AG09309 (cell line): ENCODE measurements at regions not wholly inside any gene's neighbourhood (a gene's known extent, or its start where the extent isn't known, plus 50 kb on each side); places are given as distances from the start of the nearest gene placed in this dataset.
"Not testable (repeated sequence)": the region's sequence is repeated elsewhere in the genome, so short reads cannot be mapped to it uniquely, and the experiment has no call there.

Source experiments
- DNase-seq: peaks from one replicate; pipeline ENCODE4 v3.0.0-alpha.2; 2010; ENCODE audit warnings: low read depth
- H3K4me3 ChIP-seq: 2 replicates; pipeline ENCODE4 v1.5.1; 2011; ENCODE audit warnings: mild to moderate bottlenecking, low read depth, low read length, moderate library complexity; ENCODE audit not compliant: control insufficient read depth
- CTCF ChIP-seq: IDR thresholded peaks from 2 replicates; pipeline ENCODE4 v1.5.1; 2011; ENCODE audit warnings: mild to moderate bottlenecking, low read depth, low read length, inconsistent platforms; ENCODE audit not compliant: insufficient read depth, control insufficient read depth; ENCODE audit errors: missing control alignments

GRCh38 chr5:25330721-25331120 lies 685.9 kb upstream of the CDH10 start:
- H3K4me3 ChIP-seq: no peak overlapping the region
- no peak for TF ChIP-seq CTCF
- DNase-seq: no peak

GRCh38 chr5:25327172-25327571 lies 682.4 kb upstream of the CDH10 start:
- no peak for DNase-seq
- TF ChIP-seq CTCF: no peak
- no peak overlapping the region for H3K4me3 ChIP-seq

- H3K4me3 ChIP-seq: no peak overlapping the region
- no peak for TF ChIP-seq CTCF
- DNase-seq: no peak
Observed at GRCh38 chr5:25301836-25302235, 657.1 kb upstream of the CDH10 start.

- H3K4me3 ChIP-seq: no peak overlapping the region
- TF ChIP-seq CTCF: no peak
- no peak for DNase-seq
Observed at GRCh38 chr5:25295067-25295466, 650.3 kb upstream of the CDH10 start.

GRCh38 chr5:25289766-25290165 lies 645.0 kb upstream of the CDH10 start:
- not testable (repeated sequence) for DNase-seq, H3K4me3 ChIP-seq

- H3K4me3 ChIP-seq: no peak overlapping the region
- no peak for TF ChIP-seq CTCF
- DNase-seq: no peak
Observed at GRCh38 chr5:25286319-25286718, 641.5 kb upstream of the CDH10 start.

GRCh38 chr5:25285136-25285535 lies 640.4 kb upstream of the CDH10 start:
- no peak for TF ChIP-seq CTCF
- no peak overlapping the region for H3K4me3 ChIP-seq
- no peak for DNase-seq

GRCh38 chr5:25263507-25263906 lies 618.7 kb upstream of the CDH10 start:
- not testable (repeated sequence) for H3K4me3 ChIP-seq, DNase-seq
